Gastrocnemius medialis (tissue), 4 donors: ENCODE measurements at regions not wholly inside any gene's neighbourhood (a gene's known extent, or its start where the extent isn't known, plus 50 kb on each side); places are given as distances from the start of the nearest gene placed in this dataset.

Source experiments
- POLR2A ChIP-seq, 2 donors: fragments of 450-650 bp; IDR thresholded peaks; one replicate each; pipeline ENCODE4 v1.6.1; 2017; ENCODE audit warnings: antibody characterized with exemption in 2 of 2, mild to moderate bottlenecking in 2 of 2, moderate library complexity in 2 of 2
- TF ChIP-seq, protein P1 (sequence below), 5 experiments: fragments of 450-650 bp in 3 of 5; fragments of 200-600 bp in 2 of 5; sonication (generic) in 2 of 5; IDR thresholded peaks in 4 of 5; conservative IDR thresholded peaks in 1 of 5; 1 replicate in 4 of 5; 2 replicates in 1 of 5; pipeline ENCODE4 v1.5.1; 2016 to 2019; ENCODE audit warnings: antibody characterized with exemption in 5 of 5, mild to moderate bottlenecking in 3 of 5, moderate library complexity in 3 of 5

DNA sequence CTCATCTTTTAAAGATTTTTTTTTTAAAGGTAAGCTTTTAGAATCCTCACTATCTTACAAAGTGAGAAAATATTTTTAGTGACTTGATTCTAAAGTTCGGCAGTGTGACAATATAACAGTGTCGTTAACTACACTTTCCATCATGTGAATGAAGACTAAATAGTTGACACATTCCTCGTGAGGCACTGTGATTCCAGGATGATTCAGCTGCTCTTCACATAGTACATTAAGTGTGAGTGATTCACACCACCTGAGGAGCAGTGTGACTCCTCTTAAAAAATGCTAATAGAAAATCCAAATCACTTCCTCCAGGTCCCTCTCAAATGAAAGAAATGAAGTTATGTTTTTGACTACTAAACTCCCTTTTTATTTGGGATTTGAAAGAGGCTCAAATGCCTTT, 589.5 kb downstream of the GABRG2 start:
- TF ChIP-seq, protein P1, sequence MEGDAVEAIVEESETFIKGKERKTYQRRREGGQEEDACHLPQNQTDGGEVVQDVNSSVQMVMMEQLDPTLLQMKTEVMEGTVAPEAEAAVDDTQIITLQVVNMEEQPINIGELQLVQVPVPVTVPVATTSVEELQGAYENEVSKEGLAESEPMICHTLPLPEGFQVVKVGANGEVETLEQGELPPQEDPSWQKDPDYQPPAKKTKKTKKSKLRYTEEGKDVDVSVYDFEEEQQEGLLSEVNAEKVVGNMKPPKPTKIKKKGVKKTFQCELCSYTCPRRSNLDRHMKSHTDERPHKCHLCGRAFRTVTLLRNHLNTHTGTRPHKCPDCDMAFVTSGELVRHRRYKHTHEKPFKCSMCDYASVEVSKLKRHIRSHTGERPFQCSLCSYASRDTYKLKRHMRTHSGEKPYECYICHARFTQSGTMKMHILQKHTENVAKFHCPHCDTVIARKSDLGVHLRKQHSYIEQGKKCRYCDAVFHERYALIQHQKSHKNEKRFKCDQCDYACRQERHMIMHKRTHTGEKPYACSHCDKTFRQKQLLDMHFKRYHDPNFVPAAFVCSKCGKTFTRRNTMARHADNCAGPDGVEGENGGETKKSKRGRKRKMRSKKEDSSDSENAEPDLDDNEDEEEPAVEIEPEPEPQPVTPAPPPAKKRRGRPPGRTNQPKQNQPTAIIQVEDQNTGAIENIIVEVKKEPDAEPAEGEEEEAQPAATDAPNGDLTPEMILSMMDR (IDR thresholded peaks at IDR 0.05 in 4 of 5, conservative IDR thresholded peaks at IDR 0.05 in 1 of 5), result no peak
- no peak for TF ChIP-seq POLR2A (IDR thresholded peaks at IDR 0.05)
